Activated CD8-positive, alpha-beta T cell treated with anti-CD3 and anti-CD28 coated beads for 36 hours (primary cell): ENCODE measurements at regions not wholly inside any gene's neighbourhood (a gene's known extent, or its start where the extent isn't known, plus 50 kb on each side); places are given as distances from the start of the nearest gene placed in this dataset.

Experiments
- ATAC-seq: fragments of 200-7000 bp; cut with Tn5 transposase; one replicate; pipeline ENCODE4 v1.10.0; 2021; ENCODE audit warnings: mild to moderate bottlenecking, moderate library complexity
- CTCF ChIA-PET: fragments of 350-600 bp; sonication (Branson Sonifier 250); formaldehyde crosslinking; loops from one replicate; lab custom pipeline; 2021; ENCODE audit warnings: antibody characterized with exemption; lab: Charles Lee
- POLR2A ChIA-PET: fragments of 350-600 bp; sonication (Branson Sonifier 250); formaldehyde crosslinking; loops from one replicate; lab custom pipeline; 2021; ENCODE audit warnings: antibody characterized with exemption; lab: Charles Lee
- DNase-seq: peaks from one replicate; pipeline ENCODE4 v3.0.0-alpha.2; 2020
- H3K27ac Mint-ChIP-seq: one replicate; pipeline ENCODE4 v1.8.0; 2021; ENCODE audit warnings: mild to moderate bottlenecking, mixed read lengths
- H3K27me3 Mint-ChIP-seq: one replicate; pipeline ENCODE4 v1.8.0; 2021; ENCODE audit warnings: mixed read lengths
- H3K36me3 Mint-ChIP-seq: one replicate; pipeline ENCODE4 v1.8.0; 2021; ENCODE audit warnings: low read depth, mixed read lengths
- H3K4me1 Mint-ChIP-seq: one replicate; pipeline ENCODE4 v1.8.0; 2021; ENCODE audit warnings: low read depth, mixed read lengths
- H3K4me3 Mint-ChIP-seq: one replicate; pipeline ENCODE4 v1.8.0; 2021; ENCODE audit warnings: mild to moderate bottlenecking, moderate library complexity, mixed read lengths
- H3K9me3 Mint-ChIP-seq: one replicate; pipeline ENCODE4 v1.8.0; 2021; ENCODE audit warnings: mixed read lengths
- CTCF ChIP-seq: fragments of 200-600 bp; IDR thresholded peaks from one replicate; pipeline ENCODE4 v1.8.0; 2022; ENCODE audit warnings: antibody characterized with exemption, mild to moderate bottlenecking
- intact Hi-C: fragments of 100-400 bp; cut with micrococcal nuclease; formaldehyde crosslinking; loops from one replicate; pipeline ENCODE4 v1.10.0; 2022

- POLR2A ChIA-PET: no interaction called here
- Mint-ChIP-seq H3K36me3 (no peaks in the 10 kb centered on the region), H3K27me3 (peaks cover 12% of the 10 kb centered on the region), H3K9me3 (no peaks in the 10 kb centered on the region), H3K4me1 (no peaks in the 10 kb centered on the region), H3K4me3 (no peak overlapping the region), H3K27ac (no peak overlapping the region)
- no peak for TF ChIP-seq CTCF
- intact Hi-C loops: no loop called here
- CTCF ChIA-PET: no interaction called here
- no peak for DNase-seq
- no peak for ATAC-seq
These were observed 256.3 kb upstream of the TMEM161B start for GRCh38 chr5:88524941-88525340.

- no peaks in the 10 kb centered on the region for H3K9me3 Mint-ChIP-seq
These were observed 250.4 kb upstream of the TMEM161B start for GRCh38 chr5:88519066-88519465.

DNA sequence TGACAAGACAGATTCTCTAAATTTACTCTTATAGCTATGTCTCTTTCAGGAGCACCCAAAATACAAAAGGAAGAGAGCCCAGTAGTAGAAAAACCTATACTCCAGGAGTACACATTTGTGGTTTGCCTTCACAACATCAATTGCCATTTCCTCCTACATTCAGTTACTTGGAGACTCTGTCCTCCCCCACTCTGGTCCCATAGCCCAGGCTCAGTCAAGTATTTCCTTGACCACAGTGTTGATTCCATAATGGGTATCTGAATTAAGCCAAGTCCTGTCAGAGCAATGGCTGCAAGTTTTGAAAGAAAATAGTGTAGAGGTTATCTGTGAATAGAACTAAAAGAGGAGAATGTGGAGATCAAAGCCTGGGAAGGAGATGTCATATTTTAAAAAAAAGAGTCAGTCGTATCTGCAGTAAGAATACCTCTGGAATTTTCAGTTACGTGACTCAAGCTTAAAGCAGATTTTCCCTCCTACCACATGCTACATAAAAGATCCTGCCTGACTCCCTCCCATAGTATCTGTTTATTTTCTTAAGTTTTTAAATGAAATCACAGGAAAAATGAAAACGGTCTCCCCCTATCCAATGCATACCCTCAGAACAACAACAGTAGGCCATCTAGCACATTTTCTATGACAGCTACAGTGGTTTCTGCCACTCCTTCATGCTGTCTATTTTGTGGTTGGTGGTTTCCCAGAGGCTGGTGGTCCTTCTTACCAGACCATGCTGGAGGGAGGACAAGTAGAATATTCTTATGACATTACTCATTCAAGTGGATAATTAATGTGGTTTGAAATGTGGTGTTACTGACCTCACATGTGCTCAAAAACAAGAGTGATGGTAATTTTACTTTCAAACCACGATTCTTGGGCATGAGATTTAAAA lies 249.7 kb upstream of the TMEM161B start:
- peaks cover 16% of the 10 kb centered on the region for H3K27me3 Mint-ChIP-seq
- DNase-seq (no peak), ATAC-seq (peak; percentile 39)
- ChIA-PET POLR2A (interaction anchor here (0.7 kb wide), 1 partner anchor 120 kb away, joined by 3 read pairs; no protein-coding TSS in a partner anchor), CTCF (no interaction called here)
- intact Hi-C loops: no loop called here
- H3K4me3 Mint-ChIP-seq: no peak overlapping the region
- no peak overlapping the region for H3K27ac Mint-ChIP-seq
- no peak for TF ChIP-seq CTCF
- H3K4me1 Mint-ChIP-seq: no peaks in the 10 kb centered on the region
- H3K9me3 Mint-ChIP-seq: no peaks in the 10 kb centered on the region
- H3K36me3 Mint-ChIP-seq: no peaks in the 10 kb centered on the region

More at GRCh38 chr5:88519066-88519465, 250.4 kb upstream of the TMEM161B start:
- CTCF ChIA-PET: no interaction called here
- Mint-ChIP-seq H3K27ac (no peak overlapping the region), H3K4me1 (no peaks in the 10 kb centered on the region), H3K4me3 (no peak overlapping the region), H3K27me3 (peaks cover 14% of the 10 kb centered on the region), H3K36me3 (no peaks in the 10 kb centered on the region)
- no peak for TF ChIP-seq CTCF
- intact Hi-C loops: no loop called here
- POLR2A ChIA-PET: no interaction called here
- DNase-seq (no peak), ATAC-seq (no peak)

DNA sequence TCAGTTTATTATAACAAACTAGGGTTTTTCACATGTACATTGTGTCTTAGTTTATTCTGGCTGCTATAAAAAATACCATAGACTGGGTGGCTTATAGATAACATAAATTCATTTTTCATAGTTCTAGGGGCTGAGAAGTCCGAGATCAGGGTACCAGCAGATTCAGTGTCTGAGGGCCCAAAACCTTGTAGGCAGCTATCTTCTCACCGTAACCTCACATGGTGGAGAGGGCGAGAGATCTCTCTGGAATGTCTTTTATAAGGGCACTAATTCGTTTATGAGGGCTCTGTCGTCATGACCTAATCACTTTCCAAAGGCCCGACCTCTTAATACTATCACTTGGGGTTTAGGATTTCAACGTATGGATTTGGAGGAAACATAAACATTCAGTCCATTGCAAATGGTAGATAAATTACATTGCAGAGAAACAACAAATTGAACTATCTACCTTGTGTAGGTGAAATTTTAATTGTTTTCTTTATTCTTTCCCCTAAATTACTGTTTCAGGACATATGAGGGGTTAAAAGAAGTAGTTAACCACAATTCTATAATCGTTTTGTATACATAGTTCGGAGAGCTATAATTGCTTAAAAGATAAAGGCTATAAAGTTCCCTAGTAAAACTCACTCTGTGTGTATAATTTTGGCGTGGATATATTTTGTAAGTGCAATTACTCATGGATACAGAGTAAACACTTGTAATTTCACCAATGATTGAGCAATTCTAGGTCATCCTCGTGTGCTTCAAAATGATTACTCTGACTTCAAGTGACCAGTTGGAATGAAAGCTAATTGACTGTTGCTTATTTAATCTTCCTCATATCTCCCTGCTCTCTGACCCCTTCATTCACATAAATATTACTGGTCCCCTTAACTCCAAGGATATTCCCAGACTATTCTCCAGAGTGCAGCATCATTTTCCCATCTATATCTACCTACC lies 247.5 kb upstream of the TMEM161B start:
- DNase-seq (no peak), ATAC-seq (no peak)
- intact Hi-C loops: no loop called here
- no peak overlapping the region for H3K4me3 Mint-ChIP-seq
- peaks cover 13% of the 10 kb centered on the region for H3K27me3 Mint-ChIP-seq
- no peak overlapping the region for H3K27ac Mint-ChIP-seq
- H3K9me3 Mint-ChIP-seq: no peaks in the 10 kb centered on the region
- H3K36me3 Mint-ChIP-seq: no peaks in the 10 kb centered on the region
- POLR2A ChIA-PET: no interaction called here
- no peaks in the 10 kb centered on the region for H3K4me1 Mint-ChIP-seq
- CTCF ChIA-PET: no interaction called here
- no peak for TF ChIP-seq CTCF

DNA sequence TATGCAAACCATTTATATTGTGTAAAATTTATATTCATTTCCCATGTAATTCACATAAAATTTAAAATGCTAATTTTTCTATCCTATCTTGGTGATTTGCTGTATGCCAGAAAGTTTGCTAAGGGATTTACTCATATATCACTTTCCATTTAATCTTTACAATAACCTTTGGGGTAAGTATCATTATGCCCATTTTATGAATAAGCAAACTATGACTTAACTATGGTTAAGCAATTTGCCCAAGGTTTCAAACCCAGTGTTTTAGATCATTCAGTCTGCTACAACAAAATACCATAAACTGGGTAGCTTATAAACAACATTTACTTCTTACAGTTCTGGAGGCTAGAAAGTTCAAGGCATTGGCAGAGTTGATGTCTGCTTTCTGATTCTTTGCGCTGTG lies 246.4 kb upstream of the TMEM161B start:
- no peak overlapping the region for H3K27ac Mint-ChIP-seq
- no peak overlapping the region for H3K4me3 Mint-ChIP-seq
- no peak for ATAC-seq
- H3K4me1 Mint-ChIP-seq: no peaks in the 10 kb centered on the region
- intact Hi-C loops: no loop called here
- no peaks in the 10 kb centered on the region for H3K36me3 Mint-ChIP-seq
- no peak for DNase-seq
- TF ChIP-seq CTCF: no peak
- POLR2A ChIA-PET: no interaction called here
- H3K9me3 Mint-ChIP-seq: no peaks in the 10 kb centered on the region
- H3K27me3 Mint-ChIP-seq: peaks cover 11% of the 10 kb centered on the region
- CTCF ChIA-PET: no interaction called here
